ENCODE measurements at regions not wholly inside any gene's neighbourhood (a gene's known extent, or its start where the extent isn't known, plus 50 kb on each side); places are given as distances from the start of the nearest gene placed in this dataset.

GRCh38 chr15:66895794-66896453 lies 169.5 kb upstream of the SMAD3 start:
- ATAC-seq (ENCODE audit: poor library complexity) (no peak), DNase-seq (no peak)

GRCh38 chr15:66896611-66897010 lies 168.8 kb upstream of the SMAD3 start:
- no peak for DNase-seq
- intact Hi-C loops (cut with DNase I), result no loop called here
- ATAC-seq (ENCODE audit: poor library complexity), result no peak

More at GRCh38 chr15:66895794-66896453, 169.5 kb upstream of the SMAD3 start:
- intact Hi-C loops (cut with DNase I), result no loop called here

GRCh38 chr15:66897416-66897815 lies 168.0 kb upstream of the SMAD3 start:
- no peak for DNase-seq

GRCh38 chr15:66897971-66898370 lies 167.4 kb upstream of the SMAD3 start:
- ATAC-seq (ENCODE audit: poor library complexity) (no peak), DNase-seq (no peak)
- intact Hi-C loops (cut with DNase I), result no loop called here

More at GRCh38 chr15:66897416-66897815, 168.0 kb upstream of the SMAD3 start:
- no peak for ATAC-seq (ENCODE audit: poor library complexity)
- intact Hi-C loops (cut with DNase I), result no loop called here

- DNase-seq (no peak), ATAC-seq (ENCODE audit: poor library complexity) (no peak)
- intact Hi-C loops (cut with DNase I), result no loop called here
Observed at GRCh38 chr15:66898656-66899386, 166.6 kb upstream of the SMAD3 start.

- DNase-seq, result no peak
- intact Hi-C loops (cut with DNase I), result no loop called here
- no peak for ATAC-seq (ENCODE audit: poor library complexity)
Observed at GRCh38 chr15:66899555-66900350, 165.6 kb upstream of the SMAD3 start.

GRCh38 chr15:66900586-66901310 lies 164.7 kb upstream of the SMAD3 start:
- intact Hi-C loops (cut with DNase I), result no loop called here
- DNase-seq (no peak), ATAC-seq (ENCODE audit: poor library complexity) (peak; percentile 11)

- no peak for DNase-seq
- intact Hi-C loops (cut with DNase I), result no loop called here
- ATAC-seq (ENCODE audit: poor library complexity), result peak; percentile 33
Observed at GRCh38 chr15:66901336-66902100, 163.9 kb upstream of the SMAD3 start.

- DNase-seq (no peak), ATAC-seq (ENCODE audit: poor library complexity) (no peak)
- intact Hi-C loops (cut with DNase I), result no loop called here
Observed at GRCh38 chr15:66905185-66905584, 160.2 kb upstream of the SMAD3 start.

- DNase-seq (no peak), ATAC-seq (ENCODE audit: poor library complexity) (no peak)
- intact Hi-C loops (cut with DNase I), result no loop called here
Observed at GRCh38 chr15:66905954-66906353, 159.4 kb upstream of the SMAD3 start.

GRCh38 chr15:66906668-66907614 lies 158.5 kb upstream of the SMAD3 start:
- DNase-seq (no peak), ATAC-seq (ENCODE audit: poor library complexity) (no peak)
- intact Hi-C loops (cut with DNase I), result no loop called here

- intact Hi-C loops (cut with DNase I), result no loop called here
- ATAC-seq (ENCODE audit: poor library complexity), result peak; percentile 83
- DNase-seq, result peak; percentile 74
Observed at GRCh38 chr15:66907826-66908743, 157.3 kb upstream of the SMAD3 start.

- ATAC-seq (ENCODE audit: poor library complexity), result no peak
- no peak for DNase-seq
- intact Hi-C loops (cut with DNase I), result no loop called here
Observed at GRCh38 chr15:66908744-66909095, 156.7 kb upstream of the SMAD3 start.

- intact Hi-C loops (cut with DNase I), result no loop called here
- DNase-seq (no peak), ATAC-seq (ENCODE audit: poor library complexity) (no peak)
Observed at GRCh38 chr15:66909381-66909890, 156.0 kb upstream of the SMAD3 start.

GRCh38 chr15:66911131-66911700 lies 154.2 kb upstream of the SMAD3 start:
- DNase-seq, result no peak
- no peak for ATAC-seq (ENCODE audit: poor library complexity)
- intact Hi-C loops (cut with DNase I), result no loop called here

GRCh38 chr15:66912001-66912400 lies 153.4 kb upstream of the SMAD3 start:
- DNase-seq (no peak), ATAC-seq (ENCODE audit: poor library complexity) (no peak)
- intact Hi-C loops (cut with DNase I), result no loop called here
